ENCODE measurements at regions not wholly inside any gene's neighbourhood (a gene's known extent, or its start where the extent isn't known, plus 50 kb on each side); places are given as distances from the start of the nearest gene placed in this dataset.

DNA sequence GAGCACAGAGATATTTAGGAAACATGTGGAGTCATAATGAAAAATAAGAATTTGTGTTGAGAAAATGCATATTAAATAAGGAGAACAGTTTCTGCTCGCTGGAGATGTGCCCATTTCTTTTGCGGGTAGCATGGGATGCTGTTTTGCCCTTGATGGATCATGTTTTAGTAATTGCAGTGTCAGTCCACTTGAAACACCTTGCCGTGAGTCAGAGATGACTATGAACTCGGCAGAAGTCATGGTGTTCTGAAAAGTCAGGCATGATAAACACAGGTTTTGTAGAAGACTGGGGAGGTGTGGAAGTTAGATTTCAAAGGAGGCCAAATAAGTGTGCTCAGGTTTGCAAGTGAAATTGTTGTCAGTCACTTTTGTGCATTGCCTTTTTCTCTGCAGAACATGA is 315.0 kb upstream of the LRRC7 start:
- DNase-seq: no peak

DNA sequence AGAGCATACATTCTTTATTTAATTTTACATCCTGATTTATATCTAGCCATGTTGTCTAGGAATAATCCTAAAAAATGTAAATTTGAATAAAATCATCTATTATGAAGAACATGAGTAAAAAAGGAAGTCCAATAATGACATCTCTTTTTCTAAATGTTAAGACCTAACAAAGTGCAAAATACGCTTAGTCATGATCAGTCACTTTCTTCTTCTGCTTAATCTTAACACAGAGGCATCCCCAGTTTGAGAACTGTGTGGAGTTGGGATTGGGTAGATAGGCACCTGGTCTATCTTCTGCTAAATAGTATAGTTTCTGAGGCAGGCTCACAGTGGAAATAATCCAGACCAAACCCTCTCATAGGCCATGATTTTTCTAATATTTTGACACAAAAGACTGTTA is 311.7 kb upstream of the LRRC7 start:
- no peak for DNase-seq

DNA sequence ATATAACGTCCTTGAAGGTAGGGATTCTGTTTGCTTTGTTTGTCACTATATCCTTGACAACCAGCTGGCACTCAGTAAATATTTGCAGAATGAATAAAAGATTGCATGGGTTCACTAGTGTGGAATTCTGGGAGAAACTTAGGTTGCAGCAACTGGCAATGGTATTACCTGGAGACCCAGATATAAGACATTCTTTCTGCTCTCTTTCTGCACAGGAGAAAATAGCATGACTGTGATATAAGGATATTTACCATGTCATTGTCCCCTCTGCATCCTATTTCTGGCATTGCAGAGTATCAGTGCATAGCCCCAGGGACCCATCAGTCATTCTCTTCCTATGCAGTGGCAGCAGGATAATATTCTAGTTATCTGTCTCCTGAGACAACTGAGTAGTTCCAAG is 308.9 kb upstream of the LRRC7 start:
- no peak for DNase-seq

DNA sequence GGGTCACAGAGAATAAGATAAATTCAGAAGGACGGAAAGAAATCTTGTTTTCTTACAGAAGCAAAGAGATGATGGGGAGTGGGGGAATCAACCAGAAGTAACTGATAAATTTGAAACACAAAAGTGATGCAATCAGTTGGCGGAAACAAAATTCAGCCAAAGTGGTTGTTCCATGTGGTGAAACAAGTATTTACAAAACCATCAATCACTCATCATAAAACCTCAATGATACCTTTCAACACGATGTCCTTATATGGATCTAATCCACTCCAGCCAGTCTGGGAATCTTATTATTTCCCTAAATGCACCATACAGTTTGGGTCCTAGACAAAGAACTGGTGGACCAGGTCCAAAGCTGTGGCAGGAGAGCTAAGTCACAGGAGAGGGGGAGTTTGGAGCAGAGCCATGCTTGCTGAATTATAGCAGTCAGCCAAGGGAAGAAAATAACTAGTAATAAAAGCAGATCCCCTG is 303.8 kb upstream of the LRRC7 start:
- DNase-seq: peak; percentile 76

DNA sequence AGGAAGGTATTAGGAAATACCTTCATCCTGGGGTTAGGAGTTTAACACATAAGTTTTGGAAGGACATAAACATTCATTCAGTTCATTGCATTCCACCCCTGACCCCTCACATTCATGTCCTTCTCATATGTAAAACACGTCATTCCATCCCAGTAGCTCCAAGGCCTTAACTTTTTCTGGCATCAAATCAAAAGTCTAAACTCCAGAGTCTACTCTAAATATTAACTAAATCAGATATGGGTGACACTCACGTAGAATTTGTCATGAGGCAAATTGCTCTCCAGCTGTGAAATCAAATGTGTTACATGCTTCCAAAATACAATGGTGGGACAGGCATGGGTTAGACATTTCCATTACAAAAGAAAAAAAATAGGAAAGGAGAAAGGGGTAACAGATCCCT is 298.2 kb upstream of the LRRC7 start:
- no peak for DNase-seq

DNA sequence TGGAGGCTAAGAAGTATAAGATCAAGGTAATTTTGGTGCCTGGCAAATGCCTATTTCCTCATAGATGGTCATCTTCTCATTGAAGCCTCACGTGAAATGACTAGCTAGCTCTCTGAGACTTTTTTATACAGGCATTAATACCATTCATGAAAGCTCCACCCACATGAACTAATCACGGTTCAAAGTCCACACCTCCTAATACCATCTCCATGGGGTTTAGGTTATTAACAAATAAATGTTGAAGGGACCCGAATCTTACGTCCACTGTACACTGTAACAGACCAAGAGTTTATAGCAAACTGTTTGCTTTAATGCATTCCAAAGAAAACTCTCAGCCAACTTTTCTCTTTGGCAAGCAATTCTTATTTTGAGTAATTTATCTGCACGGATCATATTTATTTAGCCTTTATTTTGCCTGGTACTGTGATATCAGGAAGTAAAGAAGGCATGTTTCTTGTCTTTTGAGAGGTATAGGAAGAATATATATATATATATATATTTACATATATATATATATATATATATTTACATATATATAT is 296.1 kb upstream of the LRRC7 start:
- DNase-seq: no peak

DNA sequence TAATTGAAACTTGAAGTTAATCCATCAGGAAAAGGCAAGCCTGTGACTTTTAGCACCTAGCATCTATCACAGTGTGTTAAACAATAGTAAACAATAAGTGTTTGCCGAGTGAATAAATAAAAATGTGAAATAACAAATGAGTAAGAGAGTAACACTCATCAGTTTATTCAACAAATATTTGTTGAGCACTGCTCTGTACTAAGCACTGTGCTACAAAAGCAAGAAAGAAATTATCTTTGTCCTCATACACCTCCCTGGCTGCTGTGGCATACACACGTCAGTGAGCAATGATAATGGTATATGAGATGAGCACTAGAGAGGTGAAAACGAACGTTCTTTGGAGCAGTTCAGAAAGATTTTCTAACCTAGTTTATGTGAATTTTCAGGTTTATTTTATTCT is 295.0 kb upstream of the LRRC7 start:
- no peak for DNase-seq

DNA sequence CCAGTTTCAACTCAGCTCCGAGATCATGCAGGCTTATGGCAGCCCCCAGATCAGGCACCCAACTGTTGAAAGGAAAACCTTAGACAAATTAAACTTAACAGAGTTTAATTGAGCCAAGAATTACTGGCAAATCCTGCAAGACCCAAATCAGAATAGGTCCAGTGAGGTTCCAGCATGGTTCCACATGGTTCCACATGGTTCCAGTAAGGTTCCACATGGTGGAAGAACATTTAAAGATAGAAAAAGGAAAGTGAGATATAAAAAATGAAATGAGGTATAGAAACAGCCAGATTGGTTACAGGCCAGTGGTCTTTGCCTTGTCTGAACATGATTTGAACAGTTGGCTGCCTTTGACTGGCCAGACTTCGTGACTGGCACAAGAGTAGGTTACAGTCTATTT is 288.8 kb upstream of the LRRC7 start:
- DNase-seq: no peak

DNA sequence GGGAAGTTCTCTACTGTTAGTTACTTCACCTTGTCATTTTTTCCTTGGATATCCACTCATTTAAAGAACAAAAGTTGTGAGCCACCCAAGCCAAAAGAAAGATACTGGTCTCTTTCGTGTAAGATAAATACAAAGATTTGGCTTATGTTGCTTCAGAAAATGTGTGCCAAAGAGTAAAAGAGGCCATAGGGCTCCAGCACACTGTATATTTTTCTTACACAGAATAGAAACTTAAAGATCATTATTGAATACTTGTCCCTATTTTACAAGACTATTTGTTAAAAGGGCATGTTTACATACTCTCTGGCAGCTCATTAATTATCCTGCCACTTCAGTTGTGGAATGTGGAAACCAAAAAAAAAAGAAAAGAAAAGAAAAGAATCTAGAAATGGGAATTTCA is 284.2 kb upstream of the LRRC7 start:
- DNase-seq: no peak

DNA sequence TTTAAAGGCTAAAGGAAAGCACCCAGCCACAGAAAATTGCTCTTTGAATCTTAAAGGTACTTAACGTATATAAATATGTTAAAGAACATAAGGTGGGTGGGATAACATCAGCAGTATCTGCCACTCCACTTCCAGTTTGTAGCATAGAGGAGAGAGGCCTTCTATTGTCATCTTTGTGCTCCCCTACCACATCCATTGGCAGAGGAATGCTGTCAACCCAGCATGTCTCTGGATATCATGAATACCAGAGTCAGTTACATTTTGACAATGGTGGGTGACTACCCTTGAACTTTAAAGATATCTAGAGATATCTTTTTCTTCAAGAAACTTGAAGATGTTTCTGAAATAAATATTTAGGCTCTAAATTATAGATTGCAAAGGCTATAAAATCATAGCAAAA is 283.2 kb upstream of the LRRC7 start:
- no peak for DNase-seq

DNA sequence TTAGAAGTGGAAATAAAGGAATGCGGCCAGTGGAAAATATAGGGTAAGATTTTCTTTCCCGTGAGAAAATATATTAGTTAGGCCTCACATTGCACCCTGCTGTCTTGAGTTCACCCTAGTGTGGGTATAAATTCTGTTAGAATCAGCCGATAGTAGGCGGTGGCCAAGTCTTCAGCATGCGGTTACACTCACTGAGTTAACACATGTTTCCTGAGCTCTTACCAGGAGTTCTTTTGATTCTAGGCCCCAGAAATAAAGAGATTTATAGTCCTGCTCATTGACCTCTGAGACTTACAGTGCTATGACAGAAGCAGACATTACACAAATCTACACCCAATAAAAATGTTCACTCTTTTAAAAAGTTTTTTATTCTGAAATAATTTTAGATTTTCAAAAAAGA is 279.3 kb upstream of the LRRC7 start:
- no peak for DNase-seq

DNA sequence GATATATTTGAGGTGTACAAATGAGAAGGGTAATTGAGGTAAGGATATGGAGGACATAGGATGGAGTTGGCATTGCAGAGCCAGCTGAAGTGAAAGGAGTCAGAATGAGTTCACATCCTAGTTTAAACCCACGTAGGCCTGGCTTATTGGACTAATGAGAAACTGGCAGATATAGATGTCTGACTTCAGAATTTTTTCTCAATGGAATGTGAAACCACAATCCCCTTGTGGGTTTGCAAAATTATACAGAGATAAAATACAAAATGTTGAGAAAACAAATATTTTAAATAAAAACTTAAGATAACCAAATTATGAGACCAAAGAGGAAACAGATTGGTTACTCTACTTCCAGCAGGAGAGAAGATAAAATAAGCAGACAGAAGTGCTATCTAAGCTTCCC is 277.4 kb upstream of the LRRC7 start:
- DNase-seq: no peak

DNA sequence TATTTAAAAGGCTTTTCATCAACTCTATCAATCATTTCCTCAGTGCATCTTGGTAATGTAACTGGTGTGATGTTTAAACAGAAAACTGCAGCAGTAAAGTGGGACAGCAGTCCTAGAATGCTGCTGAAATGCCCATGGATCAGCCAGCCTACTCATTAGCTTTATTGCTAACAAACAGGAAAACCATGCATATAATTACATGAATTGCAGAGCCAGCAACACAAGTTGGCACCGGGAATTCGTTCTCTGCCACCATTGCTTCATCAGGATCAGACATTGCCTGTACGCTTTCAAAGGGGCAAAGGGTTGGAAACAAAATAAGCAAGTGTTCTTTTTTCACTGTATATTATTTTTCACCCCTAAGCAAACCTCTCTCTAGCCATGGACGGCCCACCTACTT is 276.2 kb upstream of the LRRC7 start:
- no peak for DNase-seq

DNA sequence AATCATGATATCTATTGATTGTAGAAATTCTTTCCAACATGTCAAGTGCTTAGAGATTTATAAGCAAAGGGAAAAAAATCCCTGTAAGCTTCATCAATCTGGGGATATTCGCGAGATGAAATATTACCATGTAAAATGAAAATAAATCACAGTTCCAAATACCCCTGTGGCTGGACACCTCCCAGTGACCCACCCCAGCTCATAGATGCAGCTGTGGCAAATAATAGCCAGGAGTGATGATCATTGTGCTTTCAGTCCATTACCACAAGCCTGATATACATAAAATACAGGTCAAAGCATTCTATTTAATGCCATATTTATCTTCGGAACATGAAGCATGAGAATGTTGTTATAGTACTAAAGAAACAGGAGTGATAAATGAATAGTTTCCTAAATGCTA is 274.9 kb upstream of the LRRC7 start:
- no peak for DNase-seq

DNA sequence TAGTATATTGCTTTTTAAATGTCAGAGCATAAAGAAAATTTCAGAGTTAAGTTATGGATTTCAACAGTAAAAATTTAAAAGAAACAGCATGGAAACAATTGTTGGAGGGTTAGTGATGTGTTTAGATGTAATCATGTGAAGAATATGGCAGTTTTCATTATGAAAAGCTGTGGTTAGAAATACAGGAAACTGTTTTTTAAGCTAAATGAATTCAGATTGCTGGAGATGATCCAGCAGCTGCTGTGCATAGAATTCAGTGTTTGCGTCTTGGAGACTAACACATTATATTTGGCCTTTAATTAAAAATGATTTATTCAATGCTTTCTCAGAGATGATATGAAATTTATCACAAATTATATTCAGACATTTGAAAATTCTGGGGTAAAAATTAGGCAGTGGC is 273.6 kb upstream of the LRRC7 start:
- DNase-seq: no peak

DNA sequence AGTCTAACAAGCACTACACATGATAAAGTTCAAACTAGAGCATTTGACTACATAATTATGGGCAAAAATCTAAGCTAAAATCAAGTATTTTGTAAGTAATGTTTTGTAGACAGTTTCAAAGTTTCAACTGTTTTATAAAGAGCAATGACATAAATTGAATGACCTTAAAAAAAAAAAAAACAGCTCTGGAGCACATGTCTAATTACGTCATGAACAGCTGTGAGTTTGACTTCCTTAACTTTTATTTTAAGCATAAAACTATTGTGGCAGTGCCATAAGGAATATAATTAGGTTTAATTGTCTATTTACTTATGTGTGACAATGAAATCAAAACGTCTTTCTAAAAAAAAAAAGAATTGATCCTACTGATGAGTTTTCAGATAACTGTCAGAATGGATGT is 272.5 kb upstream of the LRRC7 start:
- no peak for DNase-seq

DNA sequence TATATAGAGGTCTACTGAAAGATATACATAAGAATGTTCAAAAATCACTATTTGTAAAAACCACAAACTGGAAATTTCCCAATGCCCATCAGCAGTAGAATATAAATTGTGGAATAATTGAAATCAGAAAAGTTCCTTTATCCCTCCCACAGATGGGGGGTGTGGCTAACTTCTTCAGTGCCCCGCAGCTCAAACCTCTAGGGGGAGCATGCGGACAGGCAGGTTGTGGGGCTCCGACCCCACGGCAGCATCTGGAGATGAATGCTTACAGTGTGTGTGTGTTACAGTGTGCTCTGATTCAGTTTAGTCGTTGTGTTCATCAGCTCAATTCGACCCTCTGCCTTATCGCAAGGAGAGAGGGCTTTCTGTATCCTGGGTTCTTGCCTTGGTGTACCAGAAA is 262.1 kb upstream of the LRRC7 start:
- DNase-seq: no peak

DNA sequence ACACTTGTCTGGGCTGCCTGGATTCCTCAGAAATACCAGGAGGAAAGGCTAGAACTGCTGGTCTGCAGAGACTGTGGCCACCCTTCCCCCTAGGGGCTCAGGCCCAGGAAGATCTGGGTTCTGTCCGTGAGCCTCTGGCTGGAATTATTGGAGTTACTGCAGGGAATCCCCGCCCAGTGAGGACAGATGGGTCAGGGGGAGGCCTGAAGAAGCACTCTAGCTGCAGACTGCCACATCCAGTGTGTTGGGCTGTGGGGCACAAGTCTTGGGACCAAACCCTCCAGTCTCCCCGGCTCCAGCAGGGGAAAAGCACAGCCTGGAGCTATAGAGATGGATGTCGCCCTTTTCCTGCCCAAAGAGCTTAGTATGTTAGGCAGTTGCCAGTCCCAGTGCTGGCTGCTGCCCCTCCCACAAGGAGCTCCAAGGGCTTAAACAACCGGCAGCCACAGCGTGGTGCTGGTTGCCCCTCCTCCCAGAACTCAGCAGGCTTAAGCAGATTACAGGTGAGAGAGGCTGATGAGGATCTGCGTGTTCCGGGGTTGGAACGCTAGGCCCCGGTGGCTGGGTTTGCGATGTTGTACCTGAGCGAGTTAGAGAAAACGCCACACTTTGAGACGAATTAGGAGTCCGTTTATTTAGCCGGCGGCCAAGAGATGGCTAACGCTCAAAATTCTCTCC is 255.5 kb upstream of the LRRC7 start:
- no peak for DNase-seq

DNA sequence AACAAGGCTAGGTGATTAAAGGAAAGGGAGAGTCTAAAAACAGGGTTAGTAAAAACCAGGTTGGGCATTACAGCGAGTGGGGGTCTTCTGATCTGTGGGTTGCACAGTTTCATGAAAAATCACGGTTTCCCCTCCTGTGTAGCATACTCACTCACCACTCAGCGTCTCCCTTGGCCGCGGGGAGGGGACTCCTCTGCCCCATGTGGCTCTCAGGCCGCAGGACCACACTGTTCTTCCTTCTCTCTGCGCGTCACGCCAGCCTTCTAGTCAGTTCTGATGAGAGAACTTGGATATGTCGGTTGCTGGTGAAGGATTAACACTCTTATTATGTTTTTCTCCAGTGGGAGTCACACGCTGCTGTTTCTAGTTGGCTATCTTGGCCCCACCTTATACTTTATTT is 254.6 kb upstream of the LRRC7 start:
- no peak for DNase-seq

DNA sequence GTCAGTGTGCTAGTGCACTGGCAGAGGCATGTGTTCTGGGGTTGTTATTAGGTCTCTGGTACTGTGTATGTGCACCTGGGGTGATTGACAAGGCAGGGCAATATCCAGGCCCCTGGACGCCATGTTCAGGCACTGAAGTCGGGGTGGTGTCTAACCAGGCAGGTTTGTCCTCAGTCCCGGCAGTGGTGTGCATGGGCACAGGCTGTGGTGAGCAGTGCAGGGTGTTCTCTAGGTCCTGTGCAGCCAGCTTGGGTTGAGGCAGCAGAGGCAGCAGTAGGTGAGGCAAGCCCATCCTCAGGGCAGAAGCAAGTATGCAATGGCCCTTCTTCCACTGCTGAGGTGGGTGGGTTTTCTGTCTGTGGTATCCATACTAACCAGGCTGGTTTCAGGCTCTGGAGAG is 252.3 kb upstream of the LRRC7 start:
- DNase-seq: no peak

DNA sequence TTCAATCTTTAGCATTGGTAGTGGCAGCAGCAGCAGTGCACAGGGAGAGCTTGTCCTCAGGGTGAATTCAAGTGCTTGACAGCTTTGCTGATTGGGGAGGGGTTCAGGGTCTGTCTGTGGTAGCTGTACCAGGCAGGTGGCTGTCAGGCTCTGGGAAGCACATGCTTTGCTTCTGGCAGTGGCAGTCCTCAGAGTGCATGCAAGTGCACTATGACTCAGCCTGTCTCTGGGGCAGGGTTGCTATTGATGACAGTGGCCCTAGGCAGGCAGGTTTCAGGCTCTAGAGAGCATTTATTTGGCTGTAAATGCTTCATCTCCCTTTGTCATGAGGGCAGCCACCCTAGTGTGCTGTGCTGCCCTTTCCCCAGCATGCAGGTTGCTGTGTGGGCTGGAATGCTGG is 251.9 kb upstream of the LRRC7 start:
- DNase-seq: no peak

DNA sequence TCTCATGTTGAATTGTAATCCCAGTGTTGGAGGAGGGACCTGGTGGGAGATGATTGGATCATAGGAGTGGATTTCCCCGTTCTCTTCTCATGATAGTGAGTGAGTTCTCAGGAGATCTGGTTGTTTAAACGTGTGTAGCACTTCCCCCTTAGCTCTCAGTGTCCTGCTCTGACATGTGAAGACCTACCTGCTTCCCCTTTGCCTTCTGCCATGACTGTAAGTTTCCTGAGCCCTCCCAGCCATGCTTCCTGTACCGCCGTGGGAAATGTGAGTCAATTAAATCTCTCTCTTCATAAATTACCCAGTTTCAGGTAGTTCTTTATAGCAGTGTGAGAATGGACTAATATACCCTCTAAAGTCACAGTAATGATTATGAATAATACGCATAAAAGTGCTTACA is 248.4 kb upstream of the LRRC7 start:
- no peak for DNase-seq

DNA sequence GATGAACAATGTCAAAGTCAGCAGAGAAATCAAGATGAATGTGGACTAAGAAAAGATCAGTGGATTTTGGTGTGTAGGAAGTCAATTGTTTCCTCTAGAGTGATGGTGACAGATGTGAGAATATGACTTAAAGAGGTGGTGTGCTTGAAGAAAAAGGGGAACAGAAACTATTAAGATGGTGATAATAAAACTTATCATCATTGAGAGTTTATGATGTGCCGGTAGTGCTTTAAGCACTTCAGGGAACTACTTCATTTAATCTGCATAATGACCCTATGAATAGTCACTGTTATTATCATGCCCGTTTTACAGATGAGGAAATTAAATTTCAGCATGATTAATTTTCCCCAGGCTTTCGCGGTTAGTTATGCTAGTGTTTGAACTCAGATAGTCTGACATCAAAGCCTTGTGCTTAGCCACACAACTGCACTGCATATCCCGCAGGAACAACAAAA is 246.9 kb upstream of the LRRC7 start:
- no peak for DNase-seq

DNA sequence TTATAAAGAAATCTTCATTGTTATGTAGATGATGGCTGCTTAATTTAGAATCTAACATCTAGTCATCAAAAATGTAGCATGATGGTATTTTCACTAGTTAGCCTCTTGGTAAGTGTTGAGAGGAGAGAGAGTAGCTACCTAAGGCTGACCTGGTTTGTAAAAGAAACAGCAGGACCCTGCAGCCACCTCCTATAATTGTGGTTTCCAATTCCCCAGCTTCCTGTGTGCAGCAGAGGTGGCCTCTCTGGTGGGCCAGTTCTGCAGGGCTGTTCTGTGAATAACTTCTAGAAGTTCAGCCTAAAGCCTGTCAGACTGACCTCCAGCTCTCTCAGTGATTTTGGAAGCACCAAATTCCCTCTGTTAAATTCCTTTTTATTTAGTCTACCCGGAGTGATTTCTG is 246.4 kb upstream of the LRRC7 start:
- no peak for DNase-seq

DNA sequence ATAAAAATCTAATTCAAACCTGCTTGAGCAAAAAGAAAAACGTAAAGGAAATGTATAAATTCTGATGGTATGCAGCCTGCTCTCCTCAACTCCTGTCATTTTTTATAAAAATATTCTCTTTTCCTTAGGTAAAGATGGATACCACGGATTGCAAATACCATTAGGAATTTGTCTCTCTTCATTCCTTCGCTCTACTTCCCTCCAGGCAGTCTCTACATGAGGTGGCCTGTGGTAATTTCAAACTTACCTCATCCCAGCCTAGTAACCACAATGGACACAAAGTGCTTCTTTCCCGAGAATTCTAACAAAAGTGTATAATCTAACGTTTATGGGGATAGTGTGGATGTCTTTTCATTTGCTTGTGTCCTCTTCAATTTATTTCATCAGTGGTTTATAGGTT is 239.5 kb upstream of the LRRC7 start:
- no peak for DNase-seq

All from left kidney (tissue), 1 donor.